Fibroblast of skin of back (primary cell): ENCODE measurements at regions not wholly inside any gene's neighbourhood (a gene's known extent, or its start where the extent isn't known, plus 50 kb on each side); places are given as distances from the start of the nearest gene placed in this dataset.

ENCODE experiments used
- DNase-seq: peaks from one replicate; pipeline ENCODE4 v3.0.0-alpha.2; 2013

GRCh38 chr1:102050556-102050955, 53.8 kb upstream of the OLFM3 start:
- DNase-seq, result no peak

- DNase-seq, result no peak
Observed at GRCh38 chr1:102047724-102048123, 51.0 kb upstream of the OLFM3 start.
